Testis (tissue), 2 donors: ENCODE measurements at regions not wholly inside any gene's neighbourhood (a gene's known extent, or its start where the extent isn't known, plus 50 kb on each side); places are given as distances from the start of the nearest gene placed in this dataset.
"Not testable (repeated sequence)": the region's sequence is repeated elsewhere in the genome, so short reads cannot be mapped to it uniquely, and the experiment has no call there.

Source experiments
- DNase-seq: peaks from one replicate; pipeline ENCODE4 v3.0.0-alpha.2; 2019
- H3K27ac ChIP-seq, 2 donors: fragments of 200-600 bp; sonication (generic); one replicate each; pipeline ENCODE4 v1.5.1; 2019
- H3K27me3 ChIP-seq: fragments of 200-600 bp; sonication (generic); one replicate; pipeline ENCODE4 v1.5.1; 2019
- H3K36me3 ChIP-seq: fragments of 200-600 bp; sonication (generic); one replicate; pipeline ENCODE4 v1.5.1; 2017; ENCODE audit warnings: low read depth; ENCODE audit errors: missing control alignments
- H3K4me1 ChIP-seq: fragments of 200-600 bp; sonication (generic); one replicate; pipeline ENCODE4 v1.5.1; 2019
- H3K4me3 ChIP-seq, 2 donors: fragments of 200-600 bp; sonication (generic); one replicate each; pipeline ENCODE4 v1.5.1; 2017 to 2019
- H3K9me3 ChIP-seq: fragments of 200-600 bp; sonication (generic); one replicate; pipeline ENCODE4 v1.5.1; 2017
- POLR2A ChIP-seq: fragments of 450-650 bp; IDR thresholded peaks from one replicate; pipeline ENCODE4 v1.6.1; 2017; ENCODE audit warnings: antibody characterized with exemption, mild to moderate bottlenecking, moderate library complexity
- WGBS, 2 donors: methylation state at CpG; one replicate each; pipeline ENCODE4 v1.1.5; 2018; 5-methylcytosine and 5-hydroxymethylcytosine counted together
- intact Hi-C: fragments of 100-400 bp; cut with DNase I; formaldehyde crosslinking; loops from one replicate; pipeline ENCODE4 v1.15.1; 2023; ENCODE audit warnings: low total_unique reads
- TF ChIP-seq, protein P1 (sequence below), 3 experiments: fragments of 450-650 bp in 2 of 3; fragments of 200-600 bp in 1 of 3; sonication (generic) in 1 of 3; IDR thresholded peaks; one replicate each; pipeline ENCODE4 v1.5.1; 2016 to 2019; ENCODE audit warnings: antibody characterized with exemption in 3 of 3, mild to moderate bottlenecking in 2 of 3, moderate library complexity in 1 of 3

DNA sequence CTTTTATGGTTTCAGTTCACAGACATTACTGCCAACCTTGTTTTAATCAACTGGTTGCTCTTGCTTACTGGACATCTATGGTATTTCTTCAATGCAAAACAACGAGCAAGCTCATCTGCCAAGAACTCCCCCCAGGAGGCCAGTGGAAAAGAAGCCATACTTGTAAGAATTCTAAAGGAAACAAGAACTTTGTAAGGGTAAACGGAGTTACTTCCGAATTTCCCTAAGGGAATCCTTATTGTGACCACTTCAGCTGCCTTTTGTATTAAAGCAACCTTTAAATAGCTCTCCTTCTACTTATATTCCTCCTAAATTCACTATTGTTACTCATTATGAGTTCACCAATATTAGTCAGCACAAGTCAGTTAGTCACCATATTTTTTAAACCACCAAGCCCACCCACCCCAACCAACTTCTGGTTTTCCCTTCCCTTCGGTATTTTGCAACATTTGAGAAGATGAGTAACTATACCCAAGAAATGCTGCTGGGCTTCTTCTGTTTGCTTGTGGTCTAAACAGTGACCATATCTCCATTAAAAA, 602.8 kb upstream of the DIPK2B start:
- no peak for TF ChIP-seq POLR2A
- TF ChIP-seq, protein P1, sequence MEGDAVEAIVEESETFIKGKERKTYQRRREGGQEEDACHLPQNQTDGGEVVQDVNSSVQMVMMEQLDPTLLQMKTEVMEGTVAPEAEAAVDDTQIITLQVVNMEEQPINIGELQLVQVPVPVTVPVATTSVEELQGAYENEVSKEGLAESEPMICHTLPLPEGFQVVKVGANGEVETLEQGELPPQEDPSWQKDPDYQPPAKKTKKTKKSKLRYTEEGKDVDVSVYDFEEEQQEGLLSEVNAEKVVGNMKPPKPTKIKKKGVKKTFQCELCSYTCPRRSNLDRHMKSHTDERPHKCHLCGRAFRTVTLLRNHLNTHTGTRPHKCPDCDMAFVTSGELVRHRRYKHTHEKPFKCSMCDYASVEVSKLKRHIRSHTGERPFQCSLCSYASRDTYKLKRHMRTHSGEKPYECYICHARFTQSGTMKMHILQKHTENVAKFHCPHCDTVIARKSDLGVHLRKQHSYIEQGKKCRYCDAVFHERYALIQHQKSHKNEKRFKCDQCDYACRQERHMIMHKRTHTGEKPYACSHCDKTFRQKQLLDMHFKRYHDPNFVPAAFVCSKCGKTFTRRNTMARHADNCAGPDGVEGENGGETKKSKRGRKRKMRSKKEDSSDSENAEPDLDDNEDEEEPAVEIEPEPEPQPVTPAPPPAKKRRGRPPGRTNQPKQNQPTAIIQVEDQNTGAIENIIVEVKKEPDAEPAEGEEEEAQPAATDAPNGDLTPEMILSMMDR (IDR thresholded peaks at IDR 0.05): no peak
- Histone ChIP-seq H3K27ac (no peak overlapping the region), H3K4me3 (no peak overlapping the region), H3K27me3 (no peaks in the 10 kb centered on the region), H3K36me3 (no peaks in the 10 kb centered on the region), H3K4me1 (no peaks in the 10 kb centered on the region), H3K9me3 (no peaks in the 10 kb centered on the region)
- WGBS, 2 donors: 64 to 73% methylated on average over 4 of the region's 4 CpGs
- intact Hi-C loops: no loop called here
- no peak for DNase-seq

DNA sequence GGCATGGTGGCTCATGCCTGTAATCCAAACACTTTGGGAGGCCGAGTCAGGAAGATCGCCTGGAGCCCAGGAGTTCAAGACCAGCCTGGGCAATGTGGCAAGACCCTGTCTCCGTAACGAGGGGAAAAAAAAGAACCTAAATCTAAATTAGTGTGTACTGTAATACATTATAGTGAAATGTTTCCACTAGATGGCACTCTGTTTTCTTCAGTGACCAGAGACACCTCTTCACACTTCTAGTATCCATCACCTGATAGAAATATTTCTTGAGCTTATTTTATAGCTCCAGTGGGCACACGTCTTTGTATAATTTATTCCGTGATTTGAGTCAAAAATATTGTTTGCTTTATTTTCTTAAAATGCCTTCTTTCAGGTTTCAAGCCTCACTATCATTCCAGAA, 600.9 kb upstream of the DIPK2B start:
- H3K27ac ChIP-seq: no peak overlapping the region
- no peaks in the 10 kb centered on the region for H3K9me3 ChIP-seq
- no peaks in the 10 kb centered on the region for H3K4me1 ChIP-seq
- no peak for TF ChIP-seq POLR2A
- TF ChIP-seq, protein P1 (IDR thresholded peaks at IDR 0.05): peak in 1 of 3 experiments; percentile 18
- no peak for DNase-seq
- H3K36me3 ChIP-seq: no peaks in the 10 kb centered on the region
- intact Hi-C loops: no loop called here
- WGBS, 2 donors: 64 to 66% methylated on average over 4 to 6 of the region's 6 CpGs
- H3K4me3 ChIP-seq: no peak overlapping the region
- no peaks in the 10 kb centered on the region for H3K27me3 ChIP-seq

DNA sequence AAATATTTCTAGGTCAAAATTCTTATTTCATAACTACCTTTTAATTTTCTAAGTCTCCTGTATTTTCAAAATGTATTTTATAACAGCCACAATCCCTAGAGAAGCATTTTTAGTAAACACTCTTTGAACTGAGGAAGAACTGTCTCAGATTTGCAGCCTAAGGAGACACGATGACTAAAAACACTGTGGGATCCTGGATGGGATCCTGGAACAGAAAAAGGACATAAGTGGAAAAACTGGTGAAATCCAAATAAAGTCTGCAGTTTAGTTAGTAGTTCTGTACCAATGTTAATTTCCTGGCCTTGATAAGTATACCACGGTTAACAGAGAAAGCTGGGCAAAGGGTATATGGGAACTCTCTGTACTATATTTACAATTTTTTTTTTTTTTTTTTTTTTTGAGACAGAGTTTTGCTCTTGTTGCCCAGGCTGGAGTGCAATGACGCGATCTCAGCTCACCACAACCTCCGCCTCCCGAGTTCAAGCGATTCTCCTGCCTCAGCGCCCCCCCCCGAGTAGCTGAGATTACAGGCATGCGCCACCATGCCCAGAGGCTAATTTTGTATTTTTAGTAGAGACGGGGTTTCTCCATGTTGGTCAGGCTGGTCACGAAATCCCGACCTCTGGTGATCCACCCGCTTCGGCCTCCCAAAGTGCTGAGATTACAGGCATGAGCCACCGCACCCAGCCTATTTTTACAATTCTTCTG, 600.2 kb upstream of the DIPK2B start:
- H3K4me1 ChIP-seq, DNase-seq, intact Hi-C loops, H3K27ac ChIP-seq, H3K4me3 ChIP-seq, H3K9me3 ChIP-seq, H3K27me3 ChIP-seq, H3K36me3 ChIP-seq: not testable (repeated sequence)
- 36 to 86% methylated on average over 2 to 15 of the region's 16 CpGs for WGBS, 2 donors

DNA sequence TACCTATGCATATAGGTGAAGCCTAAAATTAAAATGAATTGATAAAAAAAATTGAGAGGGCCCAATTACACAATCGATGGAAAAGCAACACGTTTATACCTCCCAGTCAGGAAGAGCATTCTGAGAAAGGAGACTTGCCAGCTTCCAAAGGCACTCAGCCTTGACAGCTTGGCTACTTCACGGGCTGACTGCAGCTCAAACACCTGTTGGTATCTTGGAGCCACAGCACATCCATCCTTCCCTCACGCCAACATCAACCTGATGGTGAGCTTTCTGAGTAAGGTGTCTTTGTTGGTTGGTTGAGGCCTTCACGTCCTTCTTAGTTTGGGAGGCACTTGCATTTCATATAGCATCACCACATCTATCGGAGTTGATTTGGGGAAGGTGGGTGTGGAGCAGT, 598.9 kb upstream of the DIPK2B start:
- TF ChIP-seq, protein P1 (IDR thresholded peaks at IDR 0.05): no peak
- TF ChIP-seq POLR2A: no peak
- WGBS, 2 donors: 82 to 92% methylated on average over 6 of the region's 6 CpGs
- H3K27me3 ChIP-seq: no peaks in the 10 kb centered on the region
- intact Hi-C loops: no loop called here
- H3K36me3 ChIP-seq: no peaks in the 10 kb centered on the region
- no peak overlapping the region for H3K4me3 ChIP-seq
- H3K9me3 ChIP-seq: no peaks in the 10 kb centered on the region
- no peak for DNase-seq
- H3K4me1 ChIP-seq: no peaks in the 10 kb centered on the region
- no peak overlapping the region for H3K27ac ChIP-seq

DNA sequence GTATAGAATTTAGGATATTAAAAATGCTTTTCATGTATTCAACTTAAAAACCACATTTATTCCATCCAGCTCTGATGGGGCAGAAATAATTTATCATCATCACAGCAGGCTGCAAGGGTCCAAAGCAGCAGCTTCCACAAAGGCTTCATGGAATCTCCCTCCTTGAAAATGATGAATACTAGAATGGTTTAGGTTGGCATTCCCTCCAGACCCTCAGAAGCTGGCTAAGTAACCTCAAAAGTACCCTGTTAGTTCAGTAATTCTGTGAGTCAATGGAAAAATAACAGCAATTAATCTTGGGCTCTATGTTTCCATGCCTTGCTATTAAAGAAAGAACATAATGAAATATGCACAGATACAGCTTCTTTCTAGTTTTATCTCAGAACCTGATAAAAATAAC, 594.9 kb upstream of the DIPK2B start:
- no peak overlapping the region for H3K27ac ChIP-seq
- DNase-seq: no peak
- no peaks in the 10 kb centered on the region for H3K27me3 ChIP-seq
- no peaks in the 10 kb centered on the region for H3K36me3 ChIP-seq
- H3K4me3 ChIP-seq: no peak overlapping the region
- intact Hi-C loops: no loop called here
- H3K9me3 ChIP-seq: no peaks in the 10 kb centered on the region
- no peak for TF ChIP-seq POLR2A
- TF ChIP-seq, protein P1 (IDR thresholded peaks at IDR 0.05): no peak
- no peaks in the 10 kb centered on the region for H3K4me1 ChIP-seq
